ENCODE measurements at regions not wholly inside any gene's neighbourhood (a gene's known extent, or its start where the extent isn't known, plus 50 kb on each side); places are given as distances from the start of the nearest gene placed in this dataset.

- TF ChIP-seq POLR2AphosphoS5 (IDR thresholded peaks at IDR 0.05; ENCODE audit: insufficient read depth, low read depth, low read length) = no peak
- TF ChIP-seq, protein P1, sequence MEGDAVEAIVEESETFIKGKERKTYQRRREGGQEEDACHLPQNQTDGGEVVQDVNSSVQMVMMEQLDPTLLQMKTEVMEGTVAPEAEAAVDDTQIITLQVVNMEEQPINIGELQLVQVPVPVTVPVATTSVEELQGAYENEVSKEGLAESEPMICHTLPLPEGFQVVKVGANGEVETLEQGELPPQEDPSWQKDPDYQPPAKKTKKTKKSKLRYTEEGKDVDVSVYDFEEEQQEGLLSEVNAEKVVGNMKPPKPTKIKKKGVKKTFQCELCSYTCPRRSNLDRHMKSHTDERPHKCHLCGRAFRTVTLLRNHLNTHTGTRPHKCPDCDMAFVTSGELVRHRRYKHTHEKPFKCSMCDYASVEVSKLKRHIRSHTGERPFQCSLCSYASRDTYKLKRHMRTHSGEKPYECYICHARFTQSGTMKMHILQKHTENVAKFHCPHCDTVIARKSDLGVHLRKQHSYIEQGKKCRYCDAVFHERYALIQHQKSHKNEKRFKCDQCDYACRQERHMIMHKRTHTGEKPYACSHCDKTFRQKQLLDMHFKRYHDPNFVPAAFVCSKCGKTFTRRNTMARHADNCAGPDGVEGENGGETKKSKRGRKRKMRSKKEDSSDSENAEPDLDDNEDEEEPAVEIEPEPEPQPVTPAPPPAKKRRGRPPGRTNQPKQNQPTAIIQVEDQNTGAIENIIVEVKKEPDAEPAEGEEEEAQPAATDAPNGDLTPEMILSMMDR (IDR thresholded peaks at IDR 0.05; ENCODE audit: extremely low read depth in 1 of 2, insufficient read depth in 1 of 2, low read depth in 1 of 2, low read length in 2 of 2) = no peak
- no peak for TF ChIP-seq POLR2A (IDR thresholded peaks at IDR 0.05; ENCODE audit: low read depth, low read length)
- no peak for TF ChIP-seq EZH2 (IDR thresholded peaks at IDR 0.05; ENCODE audit: borderline replicate concordance, low read depth, low read length, severe bottlenecking)
- no peak for TF ChIP-seq FOS (IDR thresholded peaks at IDR 0.05; ENCODE audit: borderline replicate concordance, insufficient read depth, low read length)
- TF ChIP-seq JUN (IDR thresholded peaks at IDR 0.05; ENCODE audit: borderline replicate concordance, insufficient read depth, insufficient read length, low read depth) = no peak
- no peak for TF ChIP-seq MYC (IDR thresholded peaks at IDR 0.05; ENCODE audit: low read depth, low read length)
These were observed 460.4 kb upstream of the DYNLRB2 start for GRCh38 chr16:80080287-80080851.

Measured in endothelial cell of umbilical vein (primary cell).